ENCODE measurements at regions not wholly inside any gene's neighbourhood (a gene's known extent, or its start where the extent isn't known, plus 50 kb on each side); places are given as distances from the start of the nearest gene placed in this dataset.

GRCh38 chr7:91691865-91692264 lies 188.6 kb downstream of the MTERF1 start:
- Histone ChIP-seq H3K4me2 (ENCODE audit: insufficient read depth, low read length) (no peak overlapping the region), H3K27me3 (ENCODE audit: control insufficient read depth in 2 of 2, insufficient read depth in 2 of 2, low read length in 2 of 2) (no peaks in the 10 kb centered on the region), H3K36me3 (ENCODE audit: control insufficient read depth, insufficient read depth, low read length) (no peaks in the 10 kb centered on the region), H3K27ac (ENCODE audit: extremely low read depth, low read depth, low read length) (no peak overlapping the region), H3K9me3 (replicated peaks; ENCODE audit: control insufficient read depth, insufficient read depth, low read depth, low read length) (no peaks in the 10 kb centered on the region), H4K20me1 (replicated peaks; ENCODE audit: control insufficient read depth, insufficient read depth, low read length) (no peaks in the 10 kb centered on the region), H3K79me2 (ENCODE audit: control insufficient read depth, insufficient read depth, low read length) (no peaks in the 10 kb centered on the region), H3K4me3 (no peak overlapping the region), H3K4me1 (replicated peaks in 1 of 2; ENCODE audit: control insufficient read depth in 2 of 2, insufficient read depth in 2 of 2, low read length in 2 of 2) (no peaks in the 10 kb centered on the region), H3K9ac (ENCODE audit: insufficient read depth in 1 of 2, low read depth in 2 of 2, low read length in 2 of 2) (no peak overlapping the region), H2AFZ (ENCODE audit: low read depth, low read length) (no peak overlapping the region), H3K9me1 (ENCODE audit: control insufficient read depth, insufficient read depth, low read length) (no peaks in the 10 kb centered on the region)
- BruUV-seq (replicated peaks): no TSS peak
- in situ Hi-C loops (cut with MboI): no loop called here
- ChIA-PET POLR2A (no interaction called here), CTCF (ENCODE audit: low intra/inter-chr PET ratio) (no interaction called here)
- under 1% methylated on average over 6 of the region's 6 CpGs for WGBS (ENCODE audit: insufficient coverage, low coverage, missing lambda C conversion rate)
- no peak for TF ChIP-seq JUND (IDR thresholded peaks at IDR 0.05; ENCODE audit: borderline replicate concordance, low read depth, low read length)
- no peak for TF ChIP-seq JUND (tag; IDR thresholded peaks at IDR 0.05; ENCODE audit: borderline replicate concordance, low read depth, low read length)
- no peak for TF ChIP-seq TCF7L2 (IDR thresholded peaks at IDR 0.05; ENCODE audit: low read depth, low read length)
- TF ChIP-seq PRMT5 (CRISPR knock-in tag; IDR thresholded peaks at IDR 0.05): no peak
- no peak for TF ChIP-seq RBBP5 (IDR thresholded peaks at IDR 0.05; ENCODE audit: borderline replicate concordance, insufficient read depth, low read length, poor library complexity, severe bottlenecking)
- no peak for TF ChIP-seq ZNF3 (CRISPR knock-in tag; IDR thresholded peaks at IDR 0.05)
- no peak for TF ChIP-seq TCF3 (CRISPR knock-in tag; IDR thresholded peaks at IDR 0.05)
- TF ChIP-seq GTF2A2 (tag; IDR thresholded peaks at IDR 0.05): no peak
- TF ChIP-seq, protein P1, sequence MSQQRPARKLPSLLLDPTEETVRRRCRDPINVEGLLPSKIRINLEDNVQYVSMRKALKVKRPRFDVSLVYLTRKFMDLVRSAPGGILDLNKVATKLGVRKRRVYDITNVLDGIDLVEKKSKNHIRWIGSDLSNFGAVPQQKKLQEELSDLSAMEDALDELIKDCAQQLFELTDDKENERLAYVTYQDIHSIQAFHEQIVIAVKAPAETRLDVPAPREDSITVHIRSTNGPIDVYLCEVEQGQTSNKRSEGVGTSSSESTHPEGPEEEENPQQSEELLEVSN (IDR thresholded peaks at IDR 0.05; ENCODE audit: borderline replicate concordance in 1 of 2, extremely low read depth in 1 of 2, insufficient read depth in 1 of 2, insufficient read length in 1 of 2, low read depth in 1 of 2, low read length in 1 of 2, poor library complexity in 1 of 2, severe bottlenecking in 1 of 2): no peak
- no peak for TF ChIP-seq BCLAF1 (IDR thresholded peaks at IDR 0.05; ENCODE audit: borderline replicate concordance in 1 of 2, control insufficient read depth in 1 of 2, low read depth in 2 of 2, low read length in 1 of 2)
- TF ChIP-seq ZNF780A (CRISPR knock-in tag; IDR thresholded peaks at IDR 0.05): no peak
- TF ChIP-seq ASH1L (IDR thresholded peaks at IDR 0.05; ENCODE audit: borderline replicate concordance, low read depth, partially characterized antibody): no peak
- TF ChIP-seq, protein P2, sequence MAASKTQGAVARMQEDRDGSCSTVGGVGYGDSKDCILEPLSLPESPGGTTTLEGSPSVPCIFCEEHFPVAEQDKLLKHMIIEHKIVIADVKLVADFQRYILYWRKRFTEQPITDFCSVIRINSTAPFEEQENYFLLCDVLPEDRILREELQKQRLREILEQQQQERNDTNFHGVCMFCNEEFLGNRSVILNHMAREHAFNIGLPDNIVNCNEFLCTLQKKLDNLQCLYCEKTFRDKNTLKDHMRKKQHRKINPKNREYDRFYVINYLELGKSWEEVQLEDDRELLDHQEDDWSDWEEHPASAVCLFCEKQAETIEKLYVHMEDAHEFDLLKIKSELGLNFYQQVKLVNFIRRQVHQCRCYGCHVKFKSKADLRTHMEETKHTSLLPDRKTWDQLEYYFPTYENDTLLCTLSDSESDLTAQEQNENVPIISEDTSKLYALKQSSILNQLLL (CRISPR knock-in tag; IDR thresholded peaks at IDR 0.05; ENCODE audit: borderline replicate concordance): no peak
- TF ChIP-seq KLF16 (IDR thresholded peaks at IDR 0.05): no peak
- no peak for ATAC-seq
- intact Hi-C loops (cut with micrococcal nuclease): no loop called here
- no peak for FAIRE-seq
- no peak for DNase-seq (ENCODE audit: extremely low read depth in 1 of 4, low spot score in 3 of 4)
